Liver (tissue), 3 donors: ENCODE measurements at regions not wholly inside any gene's neighbourhood (a gene's known extent, or its start where the extent isn't known, plus 50 kb on each side); places are given as distances from the start of the nearest gene placed in this dataset.

Experiments
- CTCF ChIP-seq: fragments of 150-350 bp; IDR thresholded peaks from 2 replicates; pipeline ENCODE4 v1.5.1; 2017; ENCODE audit warnings: improper control_type of control experiment, low read depth, low read length; ENCODE audit not compliant: missing input control
- GABPA ChIP-seq, 2 donors: IDR thresholded peaks in 1 of 2; conservative IDR thresholded peaks in 1 of 2; 2 replicates each; pipeline ENCODE4 v1.6.1; 2016; ENCODE audit warnings: antibody characterized with exemption in 2 of 2, mild to moderate bottlenecking in 1 of 2, moderate library complexity in 1 of 2
- RAD21 ChIP-seq, 2 donors: IDR thresholded peaks; 2 replicates each; pipeline ENCODE4 v1.6.1; 2016; ENCODE audit warnings: antibody characterized with exemption in 2 of 2, mild to moderate bottlenecking in 2 of 2
- REST ChIP-seq: IDR thresholded peaks from 2 replicates; pipeline ENCODE4 v1.6.1; 2016; ENCODE audit warnings: antibody characterized with exemption, mild to moderate bottlenecking
- RXRA ChIP-seq, 2 donors: IDR thresholded peaks; 2 replicates each; pipeline ENCODE4 v1.6.1; 2017 to 2018; ENCODE audit warnings: antibody characterized with exemption in 2 of 2, mild to moderate bottlenecking in 1 of 2
- SP1 ChIP-seq: IDR thresholded peaks from 2 replicates; pipeline ENCODE4 v1.6.1; 2018; ENCODE audit warnings: antibody characterized with exemption, mild to moderate bottlenecking
- TAF1 ChIP-seq: conservative IDR thresholded peaks from 2 replicates; pipeline ENCODE4 v1.6.1; 2016; ENCODE audit warnings: antibody characterized with exemption, mild to moderate bottlenecking
- YY1 ChIP-seq: IDR thresholded peaks from 2 replicates; pipeline ENCODE4 v1.6.1; 2016; ENCODE audit warnings: antibody characterized with exemption, mild to moderate bottlenecking
- TF ChIP-seq, protein P1 (sequence below): IDR thresholded peaks from 2 replicates; pipeline ENCODE4 v1.6.1; 2016; ENCODE audit warnings: antibody characterized with exemption
- TF ChIP-seq, protein P2 (sequence below): IDR thresholded peaks from 2 replicates; pipeline ENCODE4 v1.6.1; 2016; ENCODE audit warnings: antibody characterized with exemption
- donor health status: healthy.
- donor health status: healthy.

DNA sequence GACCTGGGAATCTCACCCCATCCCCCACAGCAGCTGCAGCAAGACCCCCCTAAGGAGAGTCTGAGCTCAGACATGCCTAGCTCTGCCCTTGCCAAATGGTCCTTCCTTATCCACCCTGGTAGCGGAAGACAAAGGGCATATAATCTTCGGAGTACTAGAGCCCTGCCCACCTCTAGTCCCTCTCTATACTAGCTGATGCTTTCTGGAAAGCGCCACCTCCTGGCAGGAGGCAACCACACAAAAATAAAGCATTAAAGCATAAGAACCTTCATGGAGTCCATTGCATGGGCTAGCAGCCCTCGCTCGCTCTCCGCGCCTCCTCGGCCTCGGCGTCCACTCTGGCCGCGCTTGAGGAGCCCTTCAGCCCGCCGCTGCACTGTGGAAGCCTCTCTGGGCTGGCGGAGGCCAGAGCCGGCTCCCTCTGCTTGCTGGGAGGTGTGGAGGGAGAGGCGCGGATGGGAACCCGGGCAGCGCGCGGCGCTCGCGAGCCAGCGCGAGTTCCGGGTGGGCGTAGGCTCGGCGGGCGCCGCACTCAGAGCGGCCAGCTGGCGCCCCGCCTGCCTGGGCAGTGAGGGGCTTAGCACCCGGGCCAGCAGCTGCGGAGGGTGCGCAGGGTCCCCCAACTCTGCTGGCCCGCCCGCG is 941.2 kb downstream of the SUCLG1 start:
- TF ChIP-seq CTCF (no peak), TAF1 (no peak), REST (no peak), GABPA (IDR thresholded peaks at IDR 0.05 in 1 of 2, conservative IDR thresholded peaks at IDR 0.05 in 1 of 2) (no peak), SP1 (no peak), RXRA (IDR thresholded peaks at IDR 0.05) (no peak), YY1 (no peak), RAD21 (IDR thresholded peaks at IDR 0.05) (no peak)
- TF ChIP-seq, protein P1, sequence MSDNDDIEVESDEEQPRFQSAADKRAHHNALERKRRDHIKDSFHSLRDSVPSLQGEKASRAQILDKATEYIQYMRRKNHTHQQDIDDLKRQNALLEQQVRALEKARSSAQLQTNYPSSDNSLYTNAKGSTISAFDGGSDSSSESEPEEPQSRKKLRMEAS: no peak
- TF ChIP-seq, protein P2, sequence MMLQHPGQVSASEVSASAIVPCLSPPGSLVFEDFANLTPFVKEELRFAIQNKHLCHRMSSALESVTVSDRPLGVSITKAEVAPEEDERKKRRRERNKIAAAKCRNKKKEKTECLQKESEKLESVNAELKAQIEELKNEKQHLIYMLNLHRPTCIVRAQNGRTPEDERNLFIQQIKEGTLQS: no peak
